HepG2 (cell line): ENCODE measurements at regions not wholly inside any gene's neighbourhood (a gene's known extent, or its start where the extent isn't known, plus 50 kb on each side); places are given as distances from the start of the nearest gene placed in this dataset.

Experiments
- ATAC-seq: fragments of 200-7000 bp; cut with Tn5 transposase; 3 replicates; pipeline ENCODE4 v1.9.1; 2020; ENCODE audit warnings: mild to moderate bottlenecking, moderate library complexity
- BruUV-seq: library from RNA; stranded (reverse); fragments of 400-500 nt; replicated peaks from 2 replicates; lab custom pipeline; 2021; lab: Mats Ljungman, UMichigan
- CTCF ChIA-PET: fragments of 300-600 bp; formaldehyde crosslinking; extraction: SDS; loops from one replicate; lab custom pipeline; 2021; ENCODE audit warnings: low total read pairs, inconsistent platforms, low intra/inter-chr PET ratio; lab: Yijun Ruan, JAX
- POLR2A ChIA-PET: fragments of 350-600 bp; sonication (Branson Sonifier 250); formaldehyde crosslinking; loops from one replicate; lab custom pipeline; 2020; ENCODE audit warnings: antibody characterized with exemption, inconsistent platforms; lab: Yijun Ruan, JAX
- DNase-seq: peaks from one replicate; pipeline ENCODE4 v3.0.0-alpha.2; 2015; ENCODE audit warnings: low spot score
- FAIRE-seq: peaks from 3 replicates; lab custom pipeline; 2011; peaks lifted over from hg19 to GRCh38; lab: Jason Lieb, UNC
- H2AFZ ChIP-seq: one replicate; pipeline ENCODE4 v1.6.1; 2011; ENCODE audit warnings: low read length, inconsistent platforms
- H3K27ac ChIP-seq: fragments of 300-600 bp; 3 replicates; pipeline ENCODE4 v1.8.0; 2011; ENCODE audit warnings: mixed run types, mild to moderate bottlenecking, mixed read lengths, low read length, inconsistent platforms; ENCODE audit not compliant: insufficient read depth; ENCODE audit errors: extremely low read length
- H3K27me3 ChIP-seq, 2 experiments: fragments of 200-600 bp in 1 of 2; 2 replicates in 1 of 2; 3 replicates in 1 of 2; pipeline versions ENCODE4 v1.6.0 to v1.8.0; 2011; ENCODE audit warnings: low read length in 2 of 2, mild to moderate bottlenecking in 2 of 2, moderate library complexity in 2 of 2, inconsistent platforms in 1 of 2; ENCODE audit not compliant: insufficient read depth in 2 of 2, control insufficient read depth in 1 of 2
- H3K36me3 ChIP-seq, 2 experiments: fragments of 200-600 bp in 1 of 2; replicated peaks in 1 of 2; 2 replicates in 1 of 2; 3 replicates in 1 of 2; pipeline versions ENCODE4 v1.5.1 to v1.8.0; 2011; ENCODE audit warnings: low read length in 2 of 2, inconsistent platforms in 1 of 2; ENCODE audit not compliant: insufficient read depth in 2 of 2, control insufficient read depth in 1 of 2
- H3K4me1 ChIP-seq: 2 replicates; pipeline ENCODE4 v1.5.1; 2012; ENCODE audit warnings: low read length, inconsistent platforms; ENCODE audit not compliant: insufficient read depth
- H3K4me2 ChIP-seq: 2 replicates; pipeline ENCODE4 v1.6.0; 2011; ENCODE audit warnings: low read depth, low read length, inconsistent platforms
- H3K4me3 ChIP-seq, 3 experiments: fragments of 200-600 bp in 1 of 3; sonication (generic), shearing (Covaris generic) in 1 of 3; replicated peaks in 1 of 3; 2 replicates each; pipeline ENCODE4 v1.5.1; 2011 to 2016; ENCODE audit warnings: low read length in 3 of 3, inconsistent platforms in 2 of 3, low read depth in 2 of 3, mild to moderate bottlenecking in 2 of 3, control low read depth in 1 of 3, mixed read lengths in 1 of 3; ENCODE audit not compliant: insufficient read depth in 1 of 3
- H3K79me2 ChIP-seq: one replicate; pipeline ENCODE4 v1.6.1; 2011; ENCODE audit warnings: low read length, inconsistent platforms; ENCODE audit not compliant: insufficient read depth
- H3K9ac ChIP-seq: 2 replicates; pipeline ENCODE4 v1.6.0; 2011; ENCODE audit warnings: mild to moderate bottlenecking, low read depth, low read length, inconsistent platforms; ENCODE audit not compliant: insufficient read depth
- H3K9me3 ChIP-seq: 2 replicates; pipeline ENCODE4 v1.5.1; 2012; ENCODE audit warnings: mild to moderate bottlenecking, low read length
- H4K20me1 ChIP-seq: 2 replicates; pipeline ENCODE4 v1.6.0; 2011; ENCODE audit warnings: inconsistent platforms, mild to moderate bottlenecking, low read length, moderate library complexity; ENCODE audit not compliant: insufficient read depth
- AGO2 ChIP-seq: fragments of 200-400 bp; formaldehyde crosslinking; optimal IDR thresholded peaks from 2 replicates; pipeline ENCODE3; 2017; ENCODE audit warnings: mild to moderate bottlenecking, low read depth, low read length, moderate library complexity
- FIP1L1 ChIP-seq: fragments of 200-400 bp; formaldehyde crosslinking; IDR thresholded peaks from 2 replicates; pipeline ENCODE4 v1.6.1; 2018; ENCODE audit warnings: low read depth, mild to moderate bottlenecking, low read length, moderate library complexity, borderline replicate concordance; ENCODE audit not compliant: insufficient read depth
- GATAD2A ChIP-seq: IDR thresholded peaks from 2 replicates; pipeline ENCODE4 v1.6.1; 2016
- IRF2 ChIP-seq: IDR thresholded peaks from 2 replicates; pipeline ENCODE4 v1.6.1; 2018; ENCODE audit warnings: missing genetic modification reagents, missing compliant biosample characterization
- JUNB ChIP-seq: sonication (generic); formaldehyde crosslinking; IDR thresholded peaks from 2 replicates; pipeline ENCODE4 v1.8.0; 2022; ENCODE audit warnings: missing genetic modification reagents, mild to moderate bottlenecking, borderline replicate concordance
- NFKBIZ ChIP-seq: IDR thresholded peaks from 2 replicates; pipeline ENCODE4 v1.6.1; 2018; ENCODE audit warnings: missing genetic modification reagents, missing compliant biosample characterization
- PCBP2 ChIP-seq: fragments of 200-400 bp; formaldehyde crosslinking; optimal IDR thresholded peaks from 2 replicates; pipeline ENCODE3; 2018; ENCODE audit warnings: low read length, low read depth; ENCODE audit not compliant: poor library complexity, severe bottlenecking
- RXRA ChIP-seq: sonication (generic); formaldehyde crosslinking; IDR thresholded peaks from 2 replicates; pipeline ENCODE4 v1.5.1; 2020; ENCODE audit warnings: missing genetic modification reagents
- SUZ12 ChIP-seq: fragments of 150-350 bp; IDR thresholded peaks from 2 replicates; pipeline ENCODE4 v1.6.1; 2014; ENCODE audit warnings: low read depth, low read length
- TOE1 ChIP-seq: sonication (generic); formaldehyde crosslinking; IDR thresholded peaks from 2 replicates; pipeline ENCODE4 v1.4.0; 2020; ENCODE audit warnings: mild to moderate bottlenecking, missing genetic modification reagents
- ZFP1 ChIP-seq: IDR thresholded peaks from 2 replicates; pipeline ENCODE4 v1.6.1; 2016
- ZFP90 ChIP-seq: sonication (generic); formaldehyde crosslinking; IDR thresholded peaks from 2 replicates; pipeline ENCODE4 v1.8.0; 2022; ENCODE audit warnings: missing genetic modification reagents, mild to moderate bottlenecking, inconsistent platforms, borderline replicate concordance
- ZNF256 ChIP-seq: sonication (generic); formaldehyde crosslinking; conservative IDR thresholded peaks from 2 replicates; pipeline ENCODE4 v1.4.0; 2020; ENCODE audit warnings: missing genetic modification reagents
- ZNF510 ChIP-seq: sonication (generic); formaldehyde crosslinking; IDR thresholded peaks from 2 replicates; pipeline ENCODE4 v1.4.0; 2020; ENCODE audit warnings: low read depth, mild to moderate bottlenecking, missing genetic modification reagents
- ZNF83 ChIP-seq: sonication (generic); formaldehyde crosslinking; IDR thresholded peaks from 2 replicates; pipeline ENCODE4 v1.4.0; 2020; ENCODE audit warnings: missing genetic modification reagents, mild to moderate bottlenecking, borderline replicate concordance
- WGBS: methylation state at CpG from one replicate; pipeline ENCODE4 v1.1.6; 2017; ENCODE audit warnings: low lambda C conversion rate; 5-methylcytosine and 5-hydroxymethylcytosine counted together
- in situ Hi-C: cut with HindIII; loops from 2 replicates; pipeline ENCODE4 v1.10.0; 2017; ENCODE audit warnings: low pct_unique_long_range_greater_than_20kb; ENCODE audit not compliant: extremely low pct_ligation_motif_present
- intact Hi-C: fragments of 100-400 bp; cut with micrococcal nuclease; formaldehyde crosslinking; loops from one replicate; pipeline ENCODE4 v1.10.0; 2022; ENCODE audit not compliant: unreplicated experiment

- H3K27me3 ChIP-seq: no peaks in the 10 kb centered on the region
- H3K4me1 ChIP-seq: no peaks in the 10 kb centered on the region
- no peak for TF ChIP-seq ZNF510 (CRISPR knock-in tag)
- TF ChIP-seq ZFP1: no peak
- no peak for TF ChIP-seq JUNB (CRISPR knock-in tag)
- no peak for TF ChIP-seq FIP1L1
- no peak for TF ChIP-seq ZNF256 (CRISPR knock-in tag)
- no peak for TF ChIP-seq IRF2 (CRISPR knock-in tag)
- no peak for TF ChIP-seq ZFP90
- no peak for TF ChIP-seq TOE1 (CRISPR knock-in tag)
- no peak for TF ChIP-seq PCBP2
- no peak for TF ChIP-seq NFKBIZ (CRISPR knock-in tag)
- TF ChIP-seq ZNF83 (CRISPR knock-in tag): no peak
- no peak for TF ChIP-seq SUZ12
- TF ChIP-seq AGO2: no peak
- no peak for TF ChIP-seq RXRA (CRISPR knock-in tag)
- no peak for TF ChIP-seq GATAD2A (CRISPR knock-in tag)
- intact Hi-C loops (no loop called here), in situ Hi-C loops (no loop called here)
- ChIA-PET CTCF (no interaction called here), POLR2A (no interaction called here)
- no peak overlapping the region for H2AFZ ChIP-seq
- WGBS: 0% methylated on average over 1 of the region's 1 CpG
- no peak overlapping the region for H3K9ac ChIP-seq
- no peaks in the 10 kb centered on the region for H3K79me2 ChIP-seq
- H3K9me3 ChIP-seq: no peaks in the 10 kb centered on the region
- ATAC-seq: no peak
- H3K4me3 ChIP-seq: no peak overlapping the region
- DNase-seq: no peak
- no peaks in the 10 kb centered on the region for H3K36me3 ChIP-seq
- H3K27ac ChIP-seq: no peak overlapping the region
- no peaks in the 10 kb centered on the region for H4K20me1 ChIP-seq
- H3K4me2 ChIP-seq: no peak overlapping the region
- FAIRE-seq: no peak
- no TSS peak for BruUV-seq
Measured at GRCh38 chr1:217072926-217073325, 349.7 kb upstream of the ESRRG start.
